Loucy (cell line): ENCODE measurements at regions not wholly inside any gene's neighbourhood (a gene's known extent, or its start where the extent isn't known, plus 50 kb on each side); places are given as distances from the start of the nearest gene placed in this dataset.

Source experiments
- CTCF ChIP-seq: fragments of 200-600 bp; sonication (generic); conservative IDR thresholded peaks from 2 replicates; pipeline ENCODE4 v1.5.1; 2014; ENCODE audit warnings: mild to moderate bottlenecking, antibody characterized with exemption, low read length
- EZH2phosphoT487 ChIP-seq: fragments of 200-600 bp; IDR thresholded peaks from 2 replicates; pipeline ENCODE4 v1.6.1; 2018; ENCODE audit warnings: antibody characterized with exemption, mild to moderate bottlenecking, moderate library complexity, borderline replicate concordance

DNA sequence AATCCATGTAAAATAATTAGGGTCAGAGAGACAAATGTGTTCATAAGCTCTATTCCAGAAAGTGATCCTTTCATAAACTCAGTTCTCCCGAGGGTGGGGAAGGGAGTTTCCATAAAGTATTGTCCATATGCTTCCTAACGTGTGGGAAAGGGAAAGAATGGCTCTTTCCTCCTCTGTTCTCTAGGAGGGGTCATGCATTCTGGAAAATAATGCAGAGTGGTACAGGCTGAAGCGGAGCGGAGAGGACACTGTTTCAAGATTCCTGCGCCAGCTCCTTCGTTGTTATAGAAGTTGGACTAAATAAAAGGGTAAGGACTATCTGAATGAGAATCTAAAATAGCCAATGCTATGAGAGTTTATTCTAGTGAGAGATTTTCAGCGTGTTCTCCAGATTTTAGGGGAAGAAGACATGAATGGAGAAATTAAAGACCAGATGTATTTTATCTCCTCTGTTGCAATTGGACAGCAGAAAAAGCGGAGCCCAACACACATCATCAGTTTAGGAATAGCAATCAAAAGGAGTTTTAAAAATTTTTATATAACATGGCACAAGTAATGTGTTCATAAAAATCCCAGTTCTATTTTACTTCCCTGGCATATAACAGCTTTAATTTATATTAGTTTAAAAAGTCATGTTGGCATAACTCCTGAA is 166.9 kb upstream of the MPDZ start:
- no peak for TF ChIP-seq CTCF
- TF ChIP-seq EZH2phosphoT487, result no peak
